K562 (cell line): ENCODE measurements at regions not wholly inside any gene's neighbourhood (a gene's known extent, or its start where the extent isn't known, plus 50 kb on each side); places are given as distances from the start of the nearest gene placed in this dataset.

ENCODE experiments used
- ATAC-seq: fragments of 200-7000 bp; cut with Tn5 transposase; 3 replicates; pipeline ENCODE4 v1.9.1; 2020; ENCODE audit warnings: moderate library complexity
- BruUV-seq: library from RNA; stranded (reverse); fragments of 400-500 nt; replicated peaks from 2 replicates; lab custom pipeline; 2021; lab: Mats Ljungman, UMichigan
- CTCF ChIA-PET: fragments of 300-600 bp; formaldehyde crosslinking; extraction: SDS; loops from one replicate; lab custom pipeline; 2021; ENCODE audit warnings: low intra/inter-chr PET ratio; lab: Yijun Ruan, JAX
- POLR2A ChIA-PET: fragments of 300-600, 350-650 bp; sonication (Branson Sonifier 250); formaldehyde crosslinking; extraction: SDS; loops from one replicate; lab custom pipeline; 2021; ENCODE audit warnings: antibody characterized with exemption, inconsistent platforms; lab: Yijun Ruan, JAX
- DNase-seq, 4 experiments: peaks; one replicate each; pipeline versions ENCODE4 v3.0.0 to v3.0.0-alpha.2; 2011 to 2018; ENCODE audit warnings: low spot score in 3 of 4, mixed read lengths in 3 of 4; ENCODE audit errors: extremely low read depth in 1 of 4
- FAIRE-seq: peaks from 2 replicates; lab custom pipeline; 2011; peaks lifted over from hg19 to GRCh38; lab: Jason Lieb, UNC
- H2AFZ ChIP-seq: 2 replicates; pipeline ENCODE4 v1.6.0; 2011; ENCODE audit warnings: low read depth, low read length, control low read depth, inconsistent platforms
- H3K27ac ChIP-seq: fragments of 200-600 bp; 3 replicates; pipeline ENCODE4 v1.8.0; 2011; ENCODE audit warnings: low read depth, mild to moderate bottlenecking, control low read depth, inconsistent platforms, low read length, moderate library complexity, mixed read lengths; ENCODE audit errors: extremely low read depth
- H3K27me3 ChIP-seq, 2 experiments: fragments of 300-600 bp in 1 of 2; 2 replicates in 1 of 2; 3 replicates in 1 of 2; pipeline versions ENCODE4 v1.6.0 to v1.8.0; 2011; ENCODE audit warnings: inconsistent platforms in 2 of 2, low read length in 2 of 2, mild to moderate bottlenecking in 1 of 2, mixed read lengths in 1 of 2, moderate library complexity in 1 of 2; ENCODE audit not compliant: control insufficient read depth in 2 of 2, insufficient read depth in 2 of 2
- H3K36me3 ChIP-seq: fragments of 300-600 bp; 3 replicates; pipeline ENCODE4 v1.8.0; 2011; ENCODE audit warnings: mild to moderate bottlenecking, low read length, inconsistent platforms; ENCODE audit not compliant: control insufficient read depth, insufficient read depth
- H3K4me1 ChIP-seq, 2 experiments: fragments of 200-600 bp in 1 of 2; replicated peaks in 1 of 2; 2 replicates in 1 of 2; 3 replicates in 1 of 2; pipeline versions ENCODE4 v1.5.1 to v1.8.0; 2011; ENCODE audit warnings: inconsistent platforms in 2 of 2, low read length in 2 of 2, mild to moderate bottlenecking in 1 of 2, mixed read lengths in 1 of 2, moderate library complexity in 1 of 2; ENCODE audit not compliant: control insufficient read depth in 2 of 2, insufficient read depth in 2 of 2
- H3K4me2 ChIP-seq: 2 replicates; pipeline ENCODE4 v1.6.1; 2011; ENCODE audit warnings: low read length, control low read depth, inconsistent platforms, mixed read lengths; ENCODE audit not compliant: insufficient read depth
- H3K4me3 ChIP-seq: fragments of 200-600 bp; sonication (generic), shearing (Covaris generic); 2 replicates; pipeline ENCODE4 v1.5.1; 2016; ENCODE audit warnings: control low read depth, inconsistent platforms
- H3K79me2 ChIP-seq: fragments of 200-600 bp; 3 replicates; pipeline ENCODE4 v1.8.0; 2011; ENCODE audit warnings: low read length, inconsistent platforms; ENCODE audit not compliant: control insufficient read depth, insufficient read depth
- H3K9ac ChIP-seq, 2 experiments: 2 replicates each; pipeline versions ENCODE4 v1.6.0 to v1.6.1; 2011; ENCODE audit warnings: low read depth in 2 of 2, low read length in 2 of 2, control low read depth in 1 of 2, inconsistent platforms in 1 of 2, mild to moderate bottlenecking in 1 of 2, mixed read lengths in 1 of 2; ENCODE audit not compliant: insufficient read depth in 1 of 2
- H3K9me1 ChIP-seq: one replicate; pipeline ENCODE4 v1.6.0; 2011; ENCODE audit warnings: inconsistent platforms, mild to moderate bottlenecking, low read length, moderate library complexity; ENCODE audit not compliant: control insufficient read depth, insufficient read depth
- H3K9me3 ChIP-seq: replicated peaks from 2 replicates; pipeline ENCODE4 v1.5.1; 2011; ENCODE audit warnings: low read depth, low read length, inconsistent platforms; ENCODE audit not compliant: control insufficient read depth, insufficient read depth
- H4K20me1 ChIP-seq: replicated peaks from 2 replicates; pipeline ENCODE4 v1.6.1; 2011; ENCODE audit warnings: low read length, inconsistent platforms, mixed read lengths; ENCODE audit not compliant: control insufficient read depth, insufficient read depth
- CBX8 ChIP-seq: fragments of 200-600 bp; sonication (generic); IDR thresholded peaks from 2 replicates; pipeline ENCODE4 v1.6.1; 2012; ENCODE audit warnings: borderline replicate concordance, mixed run types, low read depth, mild to moderate bottlenecking, moderate library complexity, mixed read lengths, low read length, control low read depth, inconsistent platforms; ENCODE audit not compliant: poor library complexity, severe bottlenecking; ENCODE audit errors: extremely low read depth
- CHAMP1 ChIP-seq: fragments of 450-650 bp; IDR thresholded peaks from 2 replicates; pipeline ENCODE4 v1.6.1; 2016; ENCODE audit warnings: mild to moderate bottlenecking
- JUND ChIP-seq, 2 experiments: IDR thresholded peaks; 2 replicates in 1 of 2; 3 replicates in 1 of 2; pipeline ENCODE4 v1.6.1; 2011; ENCODE audit warnings: borderline replicate concordance in 2 of 2, low read depth in 2 of 2, low read length in 2 of 2, improper control_type of control experiment in 1 of 2, missing biosample characterization in 1 of 2, missing genetic modification characterization in 1 of 2, missing genetic modification reagents in 1 of 2
- KLF6 ChIP-seq: fragments of 250-450 bp; sonication (Bioruptor Pico); IDR thresholded peaks from 2 replicates; pipeline ENCODE4 v1.4.0; 2020; ENCODE audit warnings: mild to moderate bottlenecking, moderate library complexity, borderline replicate concordance
- NR1H2 ChIP-seq: sonication (generic); formaldehyde crosslinking; IDR thresholded peaks from 2 replicates; pipeline ENCODE4 v1.4.0; 2020; ENCODE audit warnings: mild to moderate bottlenecking, missing genetic modification reagents
- PML ChIP-seq: IDR thresholded peaks from 2 replicates; pipeline ENCODE4 v1.6.1; 2012; ENCODE audit warnings: low read length, inconsistent platforms
- POLR2AphosphoS2 ChIP-seq: IDR thresholded peaks from 2 replicates; pipeline ENCODE4 v1.6.1; 2012; ENCODE audit warnings: low read length, improper control_type of control experiment
- XRCC5 ChIP-seq: fragments of 200-400 bp; formaldehyde crosslinking; IDR thresholded peaks from 2 replicates; pipeline ENCODE4 v1.6.1; 2017; ENCODE audit warnings: low read depth, mild to moderate bottlenecking, low read length
- ZNF655 ChIP-seq: fragments of 250-450 bp; sonication (Bioruptor Pico); IDR thresholded peaks from 2 replicates; pipeline ENCODE4 v1.5.0; 2021
- ZNF76 ChIP-seq: fragments of 250-450 bp; sonication (Bioruptor Pico); IDR thresholded peaks from 2 replicates; pipeline ENCODE4 v1.4.0; 2020; ENCODE audit warnings: mild to moderate bottlenecking, moderate library complexity, borderline replicate concordance
- WGBS: fragments of 100-300 bp; shearing (Covaris generic); methylation state at CpG from one replicate; pipeline ENCODE4 v1.1.6; 2016; ENCODE audit warnings: low coverage, mixed read lengths; ENCODE audit not compliant: insufficient coverage; ENCODE audit errors: missing lambda C conversion rate; 5-methylcytosine and 5-hydroxymethylcytosine counted together
- in situ Hi-C: fragments of 300-500 bp; cut with MboI; formaldehyde crosslinking; loops from 4 replicates; pipeline ENCODE4 v1.15.0; 2018; ENCODE audit warnings: inconsistent platforms, mixed read lengths
- intact Hi-C: fragments of 100-400 bp; cut with micrococcal nuclease; formaldehyde crosslinking; loops from 2 replicates; pipeline ENCODE4 v1.14.2; 2022

DNA sequence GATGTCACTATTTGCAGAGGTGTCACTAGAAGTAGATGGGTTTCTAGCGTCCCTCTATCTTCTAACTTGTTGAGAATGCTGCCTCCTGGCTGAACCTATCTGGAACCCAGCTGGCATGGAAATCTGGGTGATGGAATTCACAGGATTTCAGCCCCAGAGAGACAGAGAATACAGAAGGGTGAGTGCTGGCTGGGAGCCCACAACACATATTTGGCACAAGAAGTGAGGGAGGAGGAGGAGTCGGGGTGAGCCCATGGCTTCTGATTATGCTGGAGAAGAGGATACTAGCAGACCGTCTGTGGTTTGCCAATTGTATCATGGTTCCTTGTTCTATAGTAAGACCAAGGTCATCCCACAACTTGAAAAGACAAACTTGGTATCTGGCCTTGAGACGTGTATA, 557.8 kb upstream of the SALL1 start:
- Histone ChIP-seq H3K9me1 (no peaks in the 10 kb centered on the region), H3K9me3 (0 out of 2 replicates have a peak, but pooled peaks cover under 1% of the 10 kb centered on the region), H2AFZ (no peak overlapping the region), H3K27me3 (no peaks in the 10 kb centered on the region), H3K4me2 (no peak overlapping the region), H3K79me2 (no peaks in the 10 kb centered on the region), H3K9ac (no peak overlapping the region), H4K20me1 (no peaks in the 10 kb centered on the region), H3K27ac (no peak overlapping the region), H3K4me3 (no peak overlapping the region), H3K4me1 (no peaks in the 10 kb centered on the region), H3K36me3 (no peaks in the 10 kb centered on the region)
- CTCF ChIA-PET: no interaction called here
- no peak for ATAC-seq
- no peak for DNase-seq
- intact Hi-C loops (no loop called here), in situ Hi-C loops (no loop called here)
- TF ChIP-seq NR1H2 (CRISPR knock-in tag) (no peak), POLR2AphosphoS2 (no peak), KLF6 (CRISPR knock-in tag) (no peak), CBX8 (no peak), ZNF76 (CRISPR knock-in tag) (no peak), XRCC5 (no peak), PML (no peak)
- BruUV-seq: no TSS peak
- POLR2A ChIA-PET: no interaction called here
- FAIRE-seq: no peak
- WGBS: 0% methylated on average over 4 of the region's 4 CpGs

- H2AFZ ChIP-seq: no peak overlapping the region
- no peak for TF ChIP-seq CHAMP1
- no peak for TF ChIP-seq ZNF655 (CRISPR knock-in tag)
- TF ChIP-seq JUND (IDR thresholded peaks at IDR 0.05; ENCODE audit: borderline replicate concordance, low read depth, low read length): no peak
- no peak for TF ChIP-seq JUND (tag; IDR thresholded peaks at IDR 0.05; ENCODE audit: borderline replicate concordance, low read depth, low read length)
These were observed 556.6 kb upstream of the SALL1 start for GRCh38 chr16:51707666-51708065.

More at GRCh38 chr16:51707666-51708065, 556.6 kb upstream of the SALL1 start:
- WGBS: 0% methylated on average over 6 of the region's 6 CpGs
- Histone ChIP-seq H4K20me1 (no peaks in the 10 kb centered on the region), H3K27me3 (no peaks in the 10 kb centered on the region), H3K9ac (no peak overlapping the region), H3K9me1 (no peaks in the 10 kb centered on the region), H3K36me3 (no peaks in the 10 kb centered on the region), H3K79me2 (no peaks in the 10 kb centered on the region), H3K4me2 (no peak overlapping the region), H3K27ac (no peak overlapping the region), H3K4me3 (no peak overlapping the region), H3K4me1 (no peaks in the 10 kb centered on the region), H3K9me3 (0 out of 2 replicates have a peak, but pooled peaks cover 1% of the 10 kb centered on the region)
- DNase-seq: no peak
- FAIRE-seq: no peak
- CTCF ChIA-PET: no interaction called here
- in situ Hi-C loops: no loop called here
- ATAC-seq: no peak
- intact Hi-C loops: no loop called here
- POLR2A ChIA-PET: no interaction called here
- no TSS peak for BruUV-seq
